GM12874 (cell line): ENCODE measurements at regions not wholly inside any gene's neighbourhood (a gene's known extent, or its start where the extent isn't known, plus 50 kb on each side); places are given as distances from the start of the nearest gene placed in this dataset.

Source experiments
- TF ChIP-seq, protein P1 (sequence below): IDR thresholded peaks from 2 replicates; pipeline ENCODE4 v1.5.1; 2011; ENCODE audit warnings: low read depth, mild to moderate bottlenecking, control low read depth, low read length, moderate library complexity; ENCODE audit not compliant: insufficient read depth

DNA sequence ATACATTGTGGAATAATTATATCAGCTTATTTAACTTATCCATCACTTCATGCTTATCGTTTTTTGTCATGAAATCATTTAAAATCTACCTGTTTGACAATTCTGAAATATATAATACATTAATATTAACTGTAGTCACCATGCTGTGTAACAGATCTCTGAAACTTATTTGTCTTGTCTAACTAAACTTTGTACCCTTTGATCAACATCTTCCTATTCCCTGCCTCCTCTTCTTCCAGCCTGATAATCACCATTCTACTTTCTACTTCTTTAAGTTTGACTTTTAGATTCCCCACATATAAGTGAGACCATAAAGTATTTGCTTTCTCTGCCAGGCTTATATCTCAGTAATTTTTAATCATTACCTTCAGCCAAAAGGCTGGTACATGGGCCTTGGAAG, 134.2 kb upstream of the LINC00305 start:
- TF ChIP-seq, protein P1, sequence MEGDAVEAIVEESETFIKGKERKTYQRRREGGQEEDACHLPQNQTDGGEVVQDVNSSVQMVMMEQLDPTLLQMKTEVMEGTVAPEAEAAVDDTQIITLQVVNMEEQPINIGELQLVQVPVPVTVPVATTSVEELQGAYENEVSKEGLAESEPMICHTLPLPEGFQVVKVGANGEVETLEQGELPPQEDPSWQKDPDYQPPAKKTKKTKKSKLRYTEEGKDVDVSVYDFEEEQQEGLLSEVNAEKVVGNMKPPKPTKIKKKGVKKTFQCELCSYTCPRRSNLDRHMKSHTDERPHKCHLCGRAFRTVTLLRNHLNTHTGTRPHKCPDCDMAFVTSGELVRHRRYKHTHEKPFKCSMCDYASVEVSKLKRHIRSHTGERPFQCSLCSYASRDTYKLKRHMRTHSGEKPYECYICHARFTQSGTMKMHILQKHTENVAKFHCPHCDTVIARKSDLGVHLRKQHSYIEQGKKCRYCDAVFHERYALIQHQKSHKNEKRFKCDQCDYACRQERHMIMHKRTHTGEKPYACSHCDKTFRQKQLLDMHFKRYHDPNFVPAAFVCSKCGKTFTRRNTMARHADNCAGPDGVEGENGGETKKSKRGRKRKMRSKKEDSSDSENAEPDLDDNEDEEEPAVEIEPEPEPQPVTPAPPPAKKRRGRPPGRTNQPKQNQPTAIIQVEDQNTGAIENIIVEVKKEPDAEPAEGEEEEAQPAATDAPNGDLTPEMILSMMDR = no peak

DNA sequence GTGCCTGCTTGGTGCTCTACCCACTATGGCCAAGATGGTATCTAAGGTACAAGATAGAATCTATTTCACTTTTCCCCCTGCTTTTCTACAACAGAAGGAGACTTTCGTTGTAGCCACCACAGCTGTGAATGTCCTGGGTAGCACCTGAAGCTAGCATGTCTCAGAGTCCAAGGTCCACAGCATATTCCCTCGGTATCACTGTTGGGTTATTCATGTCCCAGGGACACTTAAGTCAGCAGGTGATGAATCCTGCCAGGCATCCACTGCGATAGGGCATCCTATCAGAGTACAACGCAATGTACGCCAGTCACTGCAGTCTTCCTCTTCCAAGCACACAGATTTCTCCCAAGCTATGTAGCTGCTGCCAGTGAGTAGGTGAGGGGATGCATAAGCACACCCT, 129.1 kb upstream of the LINC00305 start:
- TF ChIP-seq, protein P1 = no peak

DNA sequence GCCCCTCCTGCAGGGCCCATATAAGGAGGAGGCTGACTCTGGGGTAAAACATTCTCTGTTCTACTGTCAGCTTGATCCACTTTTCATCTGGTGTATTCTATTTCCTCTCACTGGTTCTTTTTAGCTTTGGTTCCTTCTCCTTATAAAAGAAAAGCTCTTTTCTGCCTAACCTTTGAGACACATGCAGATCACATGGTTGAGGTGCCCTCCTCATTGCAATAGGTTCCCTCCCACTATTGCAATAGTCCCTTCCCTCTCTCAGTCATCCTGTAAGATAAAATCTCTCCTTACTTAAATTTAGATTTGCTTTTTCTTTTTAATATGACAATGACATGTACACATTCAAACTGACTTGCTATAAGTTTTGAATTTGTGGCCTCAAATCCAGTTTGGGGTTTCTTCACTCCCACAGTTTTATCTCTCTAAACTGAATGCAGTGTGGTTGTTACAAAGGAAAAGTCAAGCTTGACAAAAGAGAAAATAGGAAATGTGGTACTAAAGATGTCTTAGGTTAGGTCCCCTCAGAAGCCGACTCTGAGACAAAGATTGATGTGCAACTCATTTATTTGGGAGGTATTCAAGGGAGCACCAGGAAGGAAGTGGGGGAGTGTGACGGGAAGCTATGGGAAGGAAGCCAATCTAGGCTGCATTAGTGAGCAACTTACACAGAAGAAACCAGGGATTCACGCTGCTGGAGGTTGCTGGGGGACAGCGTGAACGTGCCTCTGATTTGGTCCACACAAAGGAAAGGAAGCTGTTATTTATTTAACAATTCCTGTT, 127.6 kb upstream of the LINC00305 start:
- TF ChIP-seq, protein P1 = no peak

DNA sequence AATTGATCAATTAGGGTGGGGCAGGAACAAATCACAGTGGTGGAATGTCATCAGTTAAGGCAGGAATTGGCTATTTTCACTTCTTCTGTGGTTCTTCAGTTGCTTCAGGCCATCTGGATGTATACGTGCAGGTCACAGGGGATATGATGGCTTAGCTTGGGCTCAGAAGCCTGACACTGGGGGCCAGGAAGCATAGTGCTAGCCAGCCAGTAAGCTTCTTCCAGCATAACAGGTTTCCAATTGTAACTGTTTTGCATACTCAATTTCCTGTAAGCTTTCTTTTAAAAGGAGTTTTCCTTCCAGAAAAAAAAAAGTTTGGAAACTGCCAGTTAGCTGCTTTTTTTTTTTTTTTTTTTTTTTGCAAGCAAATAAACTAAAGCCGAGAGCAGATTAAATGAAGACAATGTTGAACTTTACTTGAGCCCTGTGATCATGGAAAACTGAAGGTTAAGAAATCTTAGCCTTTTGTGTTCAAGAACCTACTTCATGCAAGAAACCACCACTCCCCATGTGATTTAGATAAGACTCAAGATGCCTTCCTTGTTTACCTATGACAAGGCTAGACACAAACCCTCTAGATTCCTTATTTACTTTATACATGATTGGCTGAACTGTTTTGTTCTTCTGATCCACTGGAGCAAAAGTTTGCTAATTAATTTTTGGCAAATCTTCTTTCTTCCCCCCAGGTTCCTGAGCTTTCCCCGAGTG, 126.9 kb upstream of the LINC00305 start:
- TF ChIP-seq, protein P1 = no peak

DNA sequence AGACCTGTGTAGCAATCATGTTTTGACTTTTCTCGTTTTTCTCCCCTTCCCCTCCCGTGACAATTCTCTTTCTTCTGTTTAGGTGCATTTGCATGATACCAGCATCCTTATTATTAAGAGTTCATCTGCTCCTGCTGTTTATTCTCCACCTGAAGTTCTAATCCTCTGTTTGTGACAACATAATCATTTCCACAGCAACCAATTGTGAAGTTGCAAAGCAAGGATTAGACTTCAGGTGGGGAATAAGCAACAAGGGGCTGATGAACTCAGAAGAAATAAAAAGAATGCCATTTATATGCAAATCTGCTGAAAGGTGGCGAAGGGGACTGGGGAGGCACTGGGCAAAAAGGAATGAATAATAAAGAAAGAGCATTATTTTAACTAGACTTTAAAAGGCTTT, 124.8 kb upstream of the LINC00305 start:
- TF ChIP-seq, protein P1 = no peak

DNA sequence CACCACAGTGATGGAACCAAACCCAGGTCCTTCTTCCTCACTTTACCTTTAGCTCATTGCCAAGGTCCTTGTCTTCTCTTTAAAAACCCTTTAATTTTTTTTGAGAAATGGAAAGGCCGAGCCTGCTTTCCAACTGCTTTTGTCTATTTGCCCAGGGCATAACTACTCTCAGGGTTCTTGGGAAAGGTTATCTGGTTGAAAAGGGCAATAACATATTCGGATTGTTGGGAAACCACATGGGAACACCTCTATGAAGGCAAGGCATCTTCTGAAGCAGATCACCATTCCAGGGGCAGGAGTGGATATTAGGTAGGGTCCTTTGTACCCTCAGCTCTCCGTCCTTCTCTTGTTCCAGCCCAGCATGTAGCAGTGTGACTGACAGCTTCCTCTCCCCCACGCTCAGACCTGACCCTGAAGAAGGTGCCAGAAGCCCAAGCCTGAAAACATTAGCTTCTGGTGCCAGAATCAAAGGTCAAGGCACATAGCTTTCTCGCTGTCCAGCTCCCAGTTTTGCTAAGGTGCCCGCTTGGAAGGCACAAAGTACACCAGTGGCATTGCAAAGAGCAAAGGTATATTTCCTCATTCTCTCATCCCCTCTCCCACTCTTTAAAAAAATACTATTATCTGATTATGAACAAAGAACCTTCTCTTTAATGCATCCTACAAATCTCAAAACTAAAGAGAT, 123.2 kb upstream of the LINC00305 start:
- TF ChIP-seq, protein P1 = no peak

DNA sequence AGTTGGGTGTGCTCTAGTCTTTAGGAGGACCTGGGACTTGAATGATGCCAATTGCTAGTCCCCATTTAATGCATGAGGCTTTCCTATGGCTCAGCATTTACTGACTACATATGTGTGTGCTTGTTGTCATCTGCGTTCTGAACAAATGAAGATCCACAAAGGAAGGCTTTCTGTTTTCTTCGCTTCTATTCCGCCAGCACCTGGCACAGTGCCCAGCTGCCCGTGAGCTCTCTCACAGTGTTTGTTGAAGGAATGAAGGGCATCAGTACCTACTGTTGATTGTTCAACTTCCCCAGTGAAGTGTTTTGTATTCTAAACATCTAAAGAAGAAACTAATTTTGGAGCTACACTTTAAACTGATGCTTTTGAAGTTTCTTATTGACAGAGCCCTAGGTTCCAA, 122.4 kb upstream of the LINC00305 start:
- TF ChIP-seq, protein P1 = no peak
